Neural cell (in vitro differentiated cells): ENCODE measurements at regions not wholly inside any gene's neighbourhood (a gene's known extent, or its start where the extent isn't known, plus 50 kb on each side); places are given as distances from the start of the nearest gene placed in this dataset.

Experiments
- CTCF ChIP-seq: fragments of 450-650 bp; IDR thresholded peaks from 2 replicates; pipeline ENCODE4 v1.5.1; 2014; ENCODE audit warnings: antibody characterized with exemption, mild to moderate bottlenecking, moderate library complexity; ENCODE audit not compliant: poor library complexity, severe bottlenecking
- EP300 ChIP-seq: fragments of 450-650 bp; conservative IDR thresholded peaks from 2 replicates; pipeline ENCODE4 v1.6.1; 2014; ENCODE audit warnings: antibody characterized with exemption, mild to moderate bottlenecking, moderate library complexity; ENCODE audit not compliant: poor library complexity, severe bottlenecking
- EZH2 ChIP-seq: fragments of 200-600, 300-800 bp; shearing (Covaris generic), sonication (generic); IDR thresholded peaks from 2 replicates; pipeline ENCODE4 v1.6.1; 2014; ENCODE audit warnings: antibody characterized with exemption, low read length, borderline replicate concordance, mild to moderate bottlenecking; ENCODE audit not compliant: insufficient read depth, poor library complexity, severe bottlenecking
- MXI1 ChIP-seq: fragments of 450-650 bp; conservative IDR thresholded peaks from 2 replicates; pipeline ENCODE4 v1.6.1; 2014; ENCODE audit warnings: antibody characterized with exemption, mild to moderate bottlenecking; ENCODE audit not compliant: poor library complexity, severe bottlenecking
- POLR2AphosphoS5 ChIP-seq: IDR thresholded peaks from 2 replicates; pipeline ENCODE4 v1.6.1; 2012
- RAD21 ChIP-seq: fragments of 450-650 bp; conservative IDR thresholded peaks from 2 replicates; pipeline ENCODE4 v1.6.1; 2014; ENCODE audit warnings: antibody characterized with exemption, mild to moderate bottlenecking, moderate library complexity
- SMC3 ChIP-seq: fragments of 450-650 bp; conservative IDR thresholded peaks from 2 replicates; pipeline ENCODE4 v1.6.1; 2014; ENCODE audit warnings: antibody characterized with exemption, mild to moderate bottlenecking, moderate library complexity; ENCODE audit not compliant: poor library complexity
- TAF1 ChIP-seq: IDR thresholded peaks from 2 replicates; pipeline ENCODE4 v1.6.1; 2012; ENCODE audit warnings: low read depth
- TF ChIP-seq, protein P1 (sequence below): IDR thresholded peaks from 2 replicates; pipeline ENCODE4 v1.6.1; 2012; ENCODE audit warnings: borderline replicate concordance

GRCh38 chr2:203809991-203810510 is 57.5 kb upstream of the CTLA4 start:
- TF ChIP-seq CTCF: no peak
- TF ChIP-seq EP300: no peak
- no peak for TF ChIP-seq MXI1
- TF ChIP-seq, protein P1, sequence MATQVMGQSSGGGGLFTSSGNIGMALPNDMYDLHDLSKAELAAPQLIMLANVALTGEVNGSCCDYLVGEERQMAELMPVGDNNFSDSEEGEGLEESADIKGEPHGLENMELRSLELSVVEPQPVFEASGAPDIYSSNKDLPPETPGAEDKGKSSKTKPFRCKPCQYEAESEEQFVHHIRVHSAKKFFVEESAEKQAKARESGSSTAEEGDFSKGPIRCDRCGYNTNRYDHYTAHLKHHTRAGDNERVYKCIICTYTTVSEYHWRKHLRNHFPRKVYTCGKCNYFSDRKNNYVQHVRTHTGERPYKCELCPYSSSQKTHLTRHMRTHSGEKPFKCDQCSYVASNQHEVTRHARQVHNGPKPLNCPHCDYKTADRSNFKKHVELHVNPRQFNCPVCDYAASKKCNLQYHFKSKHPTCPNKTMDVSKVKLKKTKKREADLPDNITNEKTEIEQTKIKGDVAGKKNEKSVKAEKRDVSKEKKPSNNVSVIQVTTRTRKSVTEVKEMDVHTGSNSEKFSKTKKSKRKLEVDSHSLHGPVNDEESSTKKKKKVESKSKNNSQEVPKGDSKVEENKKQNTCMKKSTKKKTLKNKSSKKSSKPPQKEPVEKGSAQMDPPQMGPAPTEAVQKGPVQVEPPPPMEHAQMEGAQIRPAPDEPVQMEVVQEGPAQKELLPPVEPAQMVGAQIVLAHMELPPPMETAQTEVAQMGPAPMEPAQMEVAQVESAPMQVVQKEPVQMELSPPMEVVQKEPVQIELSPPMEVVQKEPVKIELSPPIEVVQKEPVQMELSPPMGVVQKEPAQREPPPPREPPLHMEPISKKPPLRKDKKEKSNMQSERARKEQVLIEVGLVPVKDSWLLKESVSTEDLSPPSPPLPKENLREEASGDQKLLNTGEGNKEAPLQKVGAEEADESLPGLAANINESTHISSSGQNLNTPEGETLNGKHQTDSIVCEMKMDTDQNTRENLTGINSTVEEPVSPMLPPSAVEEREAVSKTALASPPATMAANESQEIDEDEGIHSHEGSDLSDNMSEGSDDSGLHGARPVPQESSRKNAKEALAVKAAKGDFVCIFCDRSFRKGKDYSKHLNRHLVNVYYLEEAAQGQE: no peak
- TF ChIP-seq POLR2AphosphoS5: no peak
- no peak for TF ChIP-seq EZH2
- TF ChIP-seq TAF1: no peak
- no peak for TF ChIP-seq RAD21
- TF ChIP-seq SMC3: no peak
